HEK293 (cell line): ENCODE measurements at regions not wholly inside any gene's neighbourhood (a gene's known extent, or its start where the extent isn't known, plus 50 kb on each side); places are given as distances from the start of the nearest gene placed in this dataset.

Experiments used
- FEZF1 ChIP-seq: fragments of 450-650 bp; formaldehyde crosslinking; IDR thresholded peaks from 2 replicates; pipeline ENCODE4 v1.5.1; 2016; ENCODE audit warnings: missing biosample characterization, missing genetic modification characterization
- KLF10 ChIP-seq: fragments of 450-650 bp; IDR thresholded peaks from 2 replicates; pipeline ENCODE4 v1.5.1; 2018; ENCODE audit warnings: missing biosample characterization, mild to moderate bottlenecking, missing genetic modification characterization
- SP2 ChIP-seq: fragments of 450-650 bp; formaldehyde crosslinking; IDR thresholded peaks from 2 replicates; pipeline ENCODE4 v1.5.1; 2016; ENCODE audit warnings: missing biosample characterization, missing genetic modification characterization
- ZNF660 ChIP-seq: fragments of 450-650 bp; IDR thresholded peaks from 2 replicates; pipeline ENCODE4 v1.5.1; 2018; ENCODE audit warnings: missing biosample characterization, mild to moderate bottlenecking, missing genetic modification characterization
- TF ChIP-seq, protein P1 (sequence below): fragments of 450-650 bp; formaldehyde crosslinking; IDR thresholded peaks from 2 replicates; pipeline ENCODE4 v1.5.1; 2016; ENCODE audit warnings: missing biosample characterization, missing genetic modification characterization

DNA sequence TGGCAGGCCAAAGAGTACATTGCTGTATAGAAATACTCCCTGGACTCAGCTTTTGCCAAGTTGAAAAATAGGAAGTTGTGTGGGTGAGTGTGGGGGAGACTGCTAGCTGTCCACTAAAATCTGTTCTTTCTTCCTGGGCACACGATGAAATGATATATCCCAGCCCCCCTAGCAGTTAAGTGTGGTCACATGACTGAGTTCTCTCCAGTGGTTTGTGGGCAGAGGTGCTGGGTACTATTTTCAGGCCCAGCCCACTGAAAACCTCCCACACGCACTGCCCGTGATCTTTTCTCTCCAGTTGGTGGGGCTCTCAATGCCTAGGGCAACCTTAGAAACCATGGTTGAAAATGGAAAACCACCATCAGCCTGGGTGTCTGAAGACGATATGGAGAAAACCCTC is 119.7 kb upstream of the LMO4 start:
- TF ChIP-seq, protein P1, sequence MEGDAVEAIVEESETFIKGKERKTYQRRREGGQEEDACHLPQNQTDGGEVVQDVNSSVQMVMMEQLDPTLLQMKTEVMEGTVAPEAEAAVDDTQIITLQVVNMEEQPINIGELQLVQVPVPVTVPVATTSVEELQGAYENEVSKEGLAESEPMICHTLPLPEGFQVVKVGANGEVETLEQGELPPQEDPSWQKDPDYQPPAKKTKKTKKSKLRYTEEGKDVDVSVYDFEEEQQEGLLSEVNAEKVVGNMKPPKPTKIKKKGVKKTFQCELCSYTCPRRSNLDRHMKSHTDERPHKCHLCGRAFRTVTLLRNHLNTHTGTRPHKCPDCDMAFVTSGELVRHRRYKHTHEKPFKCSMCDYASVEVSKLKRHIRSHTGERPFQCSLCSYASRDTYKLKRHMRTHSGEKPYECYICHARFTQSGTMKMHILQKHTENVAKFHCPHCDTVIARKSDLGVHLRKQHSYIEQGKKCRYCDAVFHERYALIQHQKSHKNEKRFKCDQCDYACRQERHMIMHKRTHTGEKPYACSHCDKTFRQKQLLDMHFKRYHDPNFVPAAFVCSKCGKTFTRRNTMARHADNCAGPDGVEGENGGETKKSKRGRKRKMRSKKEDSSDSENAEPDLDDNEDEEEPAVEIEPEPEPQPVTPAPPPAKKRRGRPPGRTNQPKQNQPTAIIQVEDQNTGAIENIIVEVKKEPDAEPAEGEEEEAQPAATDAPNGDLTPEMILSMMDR = no peak
- TF ChIP-seq ZNF660 (tag by site-specific recombination) (no peak), KLF10 (tag by site-specific recombination) (no peak), FEZF1 (no peak), SP2 (tag by site-specific recombination) (no peak)
